WTC11 (cell line): ENCODE measurements at regions not wholly inside any gene's neighbourhood (a gene's known extent, or its start where the extent isn't known, plus 50 kb on each side); places are given as distances from the start of the nearest gene placed in this dataset.

Experiments used
- CREB1 ChIP-seq: sonication (generic); formaldehyde crosslinking; IDR thresholded peaks from 2 replicates; pipeline ENCODE4 v1.8.0; 2023; ENCODE audit warnings: mild to moderate bottlenecking, missing genetic modification reagents
- CTCF ChIP-seq: fragments of 200-600 bp; IDR thresholded peaks from 2 replicates; pipeline ENCODE4 v1.8.0; 2022; ENCODE audit warnings: antibody characterized with exemption
- E2F1 ChIP-seq: sonication (generic); formaldehyde crosslinking; IDR thresholded peaks from 2 replicates; pipeline ENCODE4 v1.8.0; 2022; ENCODE audit warnings: mild to moderate bottlenecking, missing genetic modification reagents
- ESRRA ChIP-seq: sonication (generic); formaldehyde crosslinking; IDR thresholded peaks from 2 replicates; pipeline ENCODE4 v1.8.1; 2022; ENCODE audit warnings: mild to moderate bottlenecking, missing genetic modification reagents, borderline replicate concordance
- FOXK1 ChIP-seq: sonication (generic); formaldehyde crosslinking; IDR thresholded peaks from 2 replicates; pipeline ENCODE4 v1.8.0; 2022; ENCODE audit warnings: mild to moderate bottlenecking, moderate library complexity, missing genetic modification reagents
- IRF2 ChIP-seq: sonication (generic); formaldehyde crosslinking; IDR thresholded peaks from 2 replicates; pipeline ENCODE4 v1.8.0; 2022; ENCODE audit warnings: low read depth, missing genetic modification reagents, borderline replicate concordance
- SMAD3 ChIP-seq: sonication (generic); formaldehyde crosslinking; IDR thresholded peaks from 2 replicates; pipeline ENCODE4 v1.8.0; 2022; ENCODE audit warnings: missing genetic modification reagents, mild to moderate bottlenecking, borderline replicate concordance
- SP1 ChIP-seq: sonication (generic); formaldehyde crosslinking; conservative IDR thresholded peaks from 2 replicates; pipeline ENCODE4 v1.8.1; 2022; ENCODE audit warnings: missing genetic modification reagents
- TCF7 ChIP-seq: sonication (generic); formaldehyde crosslinking; IDR thresholded peaks from 2 replicates; pipeline ENCODE4 v1.8.0; 2022; ENCODE audit warnings: mild to moderate bottlenecking, low read depth, missing genetic modification reagents, moderate library complexity
- USF2 ChIP-seq: sonication (generic); formaldehyde crosslinking; IDR thresholded peaks from 2 replicates; pipeline ENCODE4 v1.8.1; 2023; ENCODE audit warnings: mild to moderate bottlenecking, missing genetic modification reagents, moderate library complexity
- ZNF263 ChIP-seq: sonication (generic); formaldehyde crosslinking; IDR thresholded peaks from 2 replicates; pipeline ENCODE4 v1.8.1; 2022; ENCODE audit warnings: low read depth, mild to moderate bottlenecking, moderate library complexity, missing genetic modification reagents
- TF ChIP-seq, protein P1 (sequence below): sonication (generic); formaldehyde crosslinking; IDR thresholded peaks from 2 replicates; pipeline ENCODE4 v1.8.1; 2022; ENCODE audit warnings: low read depth, mild to moderate bottlenecking, moderate library complexity, missing genetic modification reagents, borderline replicate concordance

DNA sequence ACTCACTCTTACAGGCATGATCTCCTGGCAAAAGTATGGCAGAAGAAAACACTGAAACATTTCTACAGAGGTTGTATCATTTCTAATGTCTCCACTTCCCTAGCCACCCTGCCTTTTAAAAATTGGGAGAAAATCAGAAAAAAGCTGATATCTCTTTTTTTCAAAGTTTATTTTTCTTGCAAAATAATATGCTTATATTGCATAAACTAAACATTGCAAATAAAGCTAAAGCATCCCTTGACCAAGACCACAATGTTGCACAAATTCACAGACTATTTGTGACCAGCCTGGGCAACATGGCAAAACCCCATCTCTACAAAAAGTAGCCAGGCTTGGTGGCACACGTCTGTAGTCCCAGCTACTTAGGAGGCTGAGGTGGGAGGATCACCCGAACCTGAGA lies 183.3 kb upstream of the ELAVL2 start:
- TF ChIP-seq USF2 (CRISPR knock-in tag) (no peak), CTCF (no peak), FOXK1 (CRISPR knock-in tag) (no peak), TCF7 (CRISPR knock-in tag) (no peak), ZNF263 (CRISPR knock-in tag) (no peak), CREB1 (no peak), IRF2 (CRISPR knock-in tag) (no peak), ESRRA (CRISPR knock-in tag) (no peak), SMAD3 (CRISPR knock-in tag) (no peak), SP1 (CRISPR knock-in tag) (no peak), E2F1 (no peak)
- TF ChIP-seq, protein P1, sequence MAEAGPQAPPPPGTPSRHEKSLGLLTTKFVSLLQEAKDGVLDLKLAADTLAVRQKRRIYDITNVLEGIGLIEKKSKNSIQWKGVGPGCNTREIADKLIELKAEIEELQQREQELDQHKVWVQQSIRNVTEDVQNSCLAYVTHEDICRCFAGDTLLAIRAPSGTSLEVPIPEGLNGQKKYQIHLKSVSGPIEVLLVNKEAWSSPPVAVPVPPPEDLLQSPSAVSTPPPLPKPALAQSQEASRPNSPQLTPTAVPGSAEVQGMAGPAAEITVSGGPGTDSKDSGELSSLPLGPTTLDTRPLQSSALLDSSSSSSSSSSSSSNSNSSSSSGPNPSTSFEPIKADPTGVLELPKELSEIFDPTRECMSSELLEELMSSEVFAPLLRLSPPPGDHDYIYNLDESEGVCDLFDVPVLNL: no peak
